Small intestine (tissue), 7 donors: ENCODE measurements at regions not wholly inside any gene's neighbourhood (a gene's known extent, or its start where the extent isn't known, plus 50 kb on each side); places are given as distances from the start of the nearest gene placed in this dataset.
A peak's percentile ranks its signal among the peaks of the same experiment; 100 is the strongest.

Experiments
- DNase-seq, 2 donors: peaks; one replicate each; pipeline versions ENCODE4 v3.0.0 to v3.0.0-alpha.2; 2013
- FAIRE-seq: peaks from 2 replicates; lab custom pipeline; 2012; peaks lifted over from hg19 to GRCh38; lab: Jason Lieb, UNC
- H3K27ac ChIP-seq, 3 donors: one replicate each; pipeline ENCODE4 v1.5.1; 2013; ENCODE audit warnings: low read length in 2 of 3, mild to moderate bottlenecking in 2 of 3, control low read depth in 1 of 3, inconsistent platforms in 1 of 3, low read depth in 1 of 3, moderate library complexity in 1 of 3
- H3K27me3 ChIP-seq, 3 donors: one replicate each; pipeline ENCODE4 v1.6.1; 2013; ENCODE audit warnings: low read length in 3 of 3, inconsistent platforms in 1 of 3; ENCODE audit not compliant: control insufficient read depth in 3 of 3, insufficient read depth in 3 of 3
- H3K36me3 ChIP-seq, 3 donors: one replicate each; pipeline ENCODE4 v1.6.1; 2013; ENCODE audit warnings: low read length in 3 of 3, inconsistent platforms in 1 of 3, low read depth in 1 of 3, mild to moderate bottlenecking in 1 of 3, moderate library complexity in 1 of 3; ENCODE audit not compliant: control insufficient read depth in 3 of 3, insufficient read depth in 2 of 3
- H3K4me1 ChIP-seq, 3 donors: one replicate each; pipeline ENCODE4 v1.6.1; 2013; ENCODE audit warnings: low read length in 2 of 3, inconsistent platforms in 1 of 3, low read depth in 1 of 3, mild to moderate bottlenecking in 1 of 3, moderate library complexity in 1 of 3; ENCODE audit not compliant: control insufficient read depth in 3 of 3, insufficient read depth in 2 of 3
- H3K4me3 ChIP-seq, 3 donors: one replicate each; pipeline ENCODE4 v1.5.1; 2013; ENCODE audit warnings: low read length in 3 of 3, control low read depth in 1 of 3, inconsistent platforms in 1 of 3, low read depth in 1 of 3, mild to moderate bottlenecking in 1 of 3, moderate library complexity in 1 of 3
- H3K9me3 ChIP-seq, 2 donors: one replicate each; pipeline ENCODE4 v1.6.1; 2013; ENCODE audit warnings: low read depth in 1 of 2, low read length in 1 of 2; ENCODE audit not compliant: control insufficient read depth in 2 of 2, insufficient read depth in 1 of 2
- WGBS, 3 donors: extraction: QIAGEN DNeasy Blood & Tissue Kit; methylation state at CpG; one replicate each; pipeline ENCODE4 v1.1.7; 2013; 5-methylcytosine and 5-hydroxymethylcytosine counted together
- donor health status: healthy with polysubstance abuse.
- donor health status: control.
- donor health status: control.
- donor health status: Bipolar disorder and iron deficiency.
- donor health status: healthy.

DNA sequence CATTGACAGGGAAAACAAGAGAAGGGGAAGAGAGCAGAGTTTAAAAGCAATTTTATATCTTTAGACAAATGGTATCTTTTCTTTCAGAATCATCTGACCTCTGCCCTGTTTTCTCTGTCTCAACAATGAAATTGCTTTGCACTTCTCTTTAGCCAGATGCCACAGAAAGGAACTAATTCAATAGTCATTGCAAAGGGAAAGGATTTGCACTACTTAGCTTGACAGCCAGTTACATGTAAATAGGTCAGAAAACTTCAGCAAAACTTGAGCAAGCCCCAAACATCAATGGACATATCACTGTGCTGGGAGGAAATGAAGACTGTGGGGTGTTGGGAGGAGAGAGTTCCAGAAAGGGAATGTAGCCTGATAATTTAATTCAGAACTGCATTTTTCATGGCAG lies 181.3 kb upstream of the FAM83B start:
- no peak for FAIRE-seq
- DNase-seq, result peak in 1 of 2 donors; percentile 1
- peaks cover 0 to 3% (median 0%) of the 10 kb centered on the region in 3 donors for H3K4me1 ChIP-seq

DNA sequence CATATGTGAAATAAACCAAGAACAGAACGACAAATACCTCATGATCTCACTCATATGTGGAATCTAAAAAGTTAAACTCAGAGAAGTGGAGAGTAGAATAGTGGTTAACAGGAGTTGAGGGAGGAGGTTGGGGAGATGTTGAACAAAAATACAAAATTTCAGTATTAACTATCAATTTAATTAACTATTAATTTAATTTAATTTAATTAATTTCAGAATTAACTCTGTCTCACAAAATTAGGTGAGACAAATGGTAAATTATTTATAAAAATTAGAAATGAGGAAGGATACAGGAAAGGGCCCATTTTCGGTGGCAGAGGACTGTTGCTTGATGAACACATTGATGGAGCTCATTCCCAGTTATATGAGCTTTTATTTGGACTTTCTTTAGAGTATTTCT lies 166.0 kb upstream of the FAM83B start:
- Histone ChIP-seq H3K27me3 (no peaks in the 10 kb centered on the region), H3K9me3 (no peaks in the 10 kb centered on the region), H3K27ac (no peak overlapping the region), H3K36me3 (no peaks in the 10 kb centered on the region), H3K4me3 (no peak overlapping the region), H3K4me1 (no peaks in the 10 kb centered on the region)
- FAIRE-seq (no peak), DNase-seq (no peak)
- WGBS, 3 donors, result 78 to 94% (median 83%) methylated on average over 2 of the region's 2 CpGs

More for the DNA sequence above, 181.3 kb upstream of the FAM83B start:
- H3K27me3 ChIP-seq, result no peaks in the 10 kb centered on the region
- H3K4me3 ChIP-seq, result no peak overlapping the region
- H3K9me3 ChIP-seq, result peaks cover 0 to 9% of the 10 kb centered on the region in 2 donors
- no peaks in the 10 kb centered on the region for H3K36me3 ChIP-seq
- no peak overlapping the region for H3K27ac ChIP-seq

DNA sequence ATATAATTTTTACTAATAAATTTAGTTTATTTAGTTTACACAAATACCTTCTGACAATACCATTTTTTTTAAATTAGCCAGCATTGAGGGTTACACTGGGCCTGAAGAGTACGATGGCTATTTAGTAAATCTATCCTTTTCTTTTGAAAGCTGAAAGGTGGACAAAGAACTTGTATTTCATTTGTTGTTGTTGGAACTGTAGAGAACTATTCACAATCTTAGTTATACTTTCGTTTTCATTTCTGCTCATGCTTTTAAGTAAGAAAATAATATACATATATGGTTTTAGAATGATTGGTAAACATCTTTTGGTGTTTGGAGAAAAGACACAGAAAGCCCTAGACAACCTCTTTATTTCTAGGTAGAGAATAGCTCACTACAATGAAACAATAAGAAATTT lies 165.3 kb upstream of the FAM83B start:
- Histone ChIP-seq H3K27me3 (no peaks in the 10 kb centered on the region), H3K36me3 (no peaks in the 10 kb centered on the region), H3K27ac (no peak overlapping the region), H3K4me1 (no peaks in the 10 kb centered on the region), H3K4me3 (no peak overlapping the region), H3K9me3 (no peaks in the 10 kb centered on the region)
- DNase-seq, result no peak
- FAIRE-seq, result no peak
- 70 to 79% (median 78%) methylated on average over 2 of the region's 2 CpGs for WGBS, 3 donors

DNA sequence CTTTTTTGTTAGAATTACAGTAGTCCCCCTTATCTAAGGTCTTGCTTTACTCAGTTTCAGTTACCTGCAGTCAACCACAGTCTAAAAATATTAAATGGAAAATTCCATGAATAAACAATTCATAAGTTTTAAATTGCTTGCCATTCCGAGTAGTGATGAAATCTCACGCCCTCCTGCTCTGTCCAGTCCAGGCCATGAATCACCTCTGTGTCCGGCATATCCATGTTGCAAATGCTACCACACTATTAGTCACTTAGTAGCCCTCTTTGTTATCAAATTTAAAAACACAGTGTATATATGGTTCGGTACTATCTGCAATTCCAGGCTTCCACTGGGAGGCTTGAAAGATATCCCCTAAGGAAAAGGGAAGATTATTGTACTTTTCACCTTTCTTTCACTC lies 164.6 kb upstream of the FAM83B start:
- no peaks in the 10 kb centered on the region for H3K9me3 ChIP-seq
- WGBS, 3 donors, result 87 to 92% (median 90%) methylated on average over 4 of the region's 4 CpGs
- no peak overlapping the region for H3K4me3 ChIP-seq
- H3K4me1 ChIP-seq, result no peaks in the 10 kb centered on the region
- no peak overlapping the region for H3K27ac ChIP-seq
- FAIRE-seq, result no peak
- no peaks in the 10 kb centered on the region for H3K27me3 ChIP-seq
- no peak for DNase-seq
- no peaks in the 10 kb centered on the region for H3K36me3 ChIP-seq

DNA sequence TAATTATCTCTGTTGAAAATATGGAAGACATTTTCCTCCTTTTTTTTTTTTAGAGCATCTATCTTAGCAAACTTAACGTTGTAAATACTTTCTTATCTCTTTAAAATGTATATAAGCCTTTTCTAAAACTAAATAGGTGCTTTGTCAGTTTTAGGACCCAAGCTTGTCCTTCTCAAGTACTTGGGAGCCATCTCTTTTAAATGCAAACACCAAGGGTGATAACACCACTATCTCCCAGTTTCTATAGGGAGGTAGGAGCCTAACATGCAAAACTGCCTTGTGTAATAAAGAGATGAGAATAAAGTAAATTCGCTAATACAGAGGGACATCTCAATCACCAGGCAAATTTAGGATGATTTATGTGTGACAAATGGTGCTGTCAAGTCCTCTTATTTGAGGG lies 157.0 kb upstream of the FAM83B start:
- H3K4me3 ChIP-seq, result no peak overlapping the region
- DNase-seq (no peak), FAIRE-seq (no peak)
- H3K27ac ChIP-seq, result no peak overlapping the region
- H3K9me3 ChIP-seq, result no peaks in the 10 kb centered on the region
- no peaks in the 10 kb centered on the region for H3K36me3 ChIP-seq
- H3K4me1 ChIP-seq, result no peaks in the 10 kb centered on the region
- no peaks in the 10 kb centered on the region for H3K27me3 ChIP-seq
- 55 to 61% (median 59%) methylated on average over 2 of the region's 2 CpGs for WGBS, 3 donors

DNA sequence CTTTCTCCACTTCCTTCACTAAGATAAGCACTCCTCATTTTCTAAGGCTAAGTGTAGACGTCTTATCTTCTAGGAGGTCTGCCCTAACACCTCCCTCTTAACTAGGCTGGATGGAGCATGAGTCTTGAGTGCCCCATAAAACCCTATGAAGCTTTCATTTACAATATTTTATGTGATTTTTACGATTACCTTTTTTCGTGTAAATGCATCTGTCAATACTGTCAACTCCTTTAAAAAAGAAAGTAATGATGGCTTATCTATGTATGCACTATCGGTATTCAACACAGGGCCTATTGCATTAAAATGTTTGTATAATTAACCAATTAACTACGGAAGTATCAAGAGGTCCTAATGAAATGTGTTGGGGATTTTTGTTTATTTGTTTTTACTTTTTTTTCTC lies 156.0 kb upstream of the FAM83B start:
- 37 to 53% (median 47%) methylated on average over 5 of the region's 5 CpGs for WGBS, 3 donors
- H3K4me1 ChIP-seq, result no peaks in the 10 kb centered on the region
- DNase-seq (no peak), FAIRE-seq (no peak)
- no peak overlapping the region for H3K4me3 ChIP-seq
- no peaks in the 10 kb centered on the region for H3K9me3 ChIP-seq
- no peaks in the 10 kb centered on the region for H3K36me3 ChIP-seq
- no peak overlapping the region for H3K27ac ChIP-seq
- no peaks in the 10 kb centered on the region for H3K27me3 ChIP-seq

DNA sequence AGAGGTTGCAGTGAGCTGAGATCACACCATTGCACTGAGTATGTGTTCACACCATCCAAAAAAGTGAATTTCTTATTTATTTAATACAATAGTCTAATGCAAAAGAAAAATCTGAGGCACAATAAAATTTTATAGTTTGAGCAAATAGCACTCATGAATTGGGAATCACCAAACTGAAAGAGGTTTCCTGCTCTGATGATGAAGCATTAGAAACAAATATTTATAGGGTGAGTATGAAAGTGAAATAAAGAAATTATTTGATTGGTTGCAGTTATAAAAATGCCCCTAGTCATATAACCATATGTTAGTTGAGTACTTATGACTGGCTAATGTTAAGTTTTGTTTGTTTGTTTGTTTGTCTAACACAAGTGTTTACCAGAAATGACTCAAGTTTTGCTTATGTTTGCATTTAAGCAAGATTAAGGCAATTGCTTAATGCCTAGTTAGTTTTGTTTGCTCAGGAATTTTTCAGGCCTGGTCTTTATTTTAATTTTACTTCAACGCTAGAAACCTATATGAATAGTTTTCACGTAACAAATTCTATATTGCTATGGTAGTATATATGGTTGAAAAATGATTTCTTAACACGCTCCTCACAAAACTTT lies 151.5 kb upstream of the FAM83B start:
- FAIRE-seq (no peak), DNase-seq (no peak)
- WGBS, 3 donors, result 94% methylated on average over 3 of the region's 3 CpGs

DNA sequence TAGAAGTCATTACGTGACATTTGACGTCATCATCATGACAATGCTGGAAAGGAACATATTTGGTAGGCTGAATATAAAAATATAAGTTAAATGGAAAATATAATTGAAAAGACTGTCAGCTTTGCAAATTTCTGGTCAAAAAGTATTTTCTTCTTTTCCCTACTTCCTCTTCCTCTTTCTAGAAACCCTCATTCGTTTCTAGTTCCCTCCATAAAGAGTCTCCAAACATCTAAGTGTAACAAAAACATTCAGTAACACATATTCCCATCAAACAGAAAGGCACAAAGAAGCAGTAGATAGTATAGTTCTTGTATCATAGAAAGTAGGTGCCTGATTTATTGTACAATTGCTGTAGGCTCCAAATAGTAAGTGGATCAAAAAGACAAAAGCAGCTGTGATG lies 150.8 kb upstream of the FAM83B start:
- Histone ChIP-seq H3K36me3 (no peaks in the 10 kb centered on the region), H3K4me3 (no peak overlapping the region), H3K4me1 (no peaks in the 10 kb centered on the region), H3K27me3 (no peaks in the 10 kb centered on the region), H3K9me3 (no peaks in the 10 kb centered on the region), H3K27ac (no peak overlapping the region)
- FAIRE-seq, result no peak
- 72 to 83% (median 76%) methylated on average over 3 of the region's 3 CpGs for WGBS, 3 donors
- DNase-seq, result no peak

More for the DNA sequence above, 151.5 kb upstream of the FAM83B start:
- Histone ChIP-seq H3K36me3 (no peaks in the 10 kb centered on the region), H3K9me3 (no peaks in the 10 kb centered on the region), H3K27me3 (no peaks in the 10 kb centered on the region), H3K4me1 (no peaks in the 10 kb centered on the region), H3K27ac (no peak overlapping the region), H3K4me3 (no peak overlapping the region)

DNA sequence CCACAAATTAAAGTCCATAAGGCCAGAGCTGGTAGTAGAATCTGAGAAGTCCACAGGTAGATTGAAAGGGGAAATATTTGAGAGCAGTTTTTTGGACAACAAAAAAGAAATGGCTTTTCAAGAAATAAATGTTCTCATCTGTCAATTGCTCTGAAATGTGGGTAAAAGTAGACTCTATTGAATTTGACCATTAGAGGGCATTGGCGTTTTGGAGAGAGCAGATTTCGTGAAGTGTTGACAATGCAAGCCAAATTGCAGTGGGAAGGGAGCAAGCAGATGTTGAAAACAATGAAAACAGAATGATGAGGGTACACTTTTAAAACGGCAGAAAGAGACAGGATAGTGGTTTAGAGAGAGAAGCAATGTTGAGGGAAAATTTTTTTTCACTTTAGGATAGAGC lies 149.1 kb upstream of the FAM83B start:
- Histone ChIP-seq H3K9me3 (no peaks in the 10 kb centered on the region), H3K4me3 (no peak overlapping the region), H3K36me3 (no peaks in the 10 kb centered on the region), H3K4me1 (no peaks in the 10 kb centered on the region), H3K27me3 (no peaks in the 10 kb centered on the region), H3K27ac (no peak overlapping the region)
- DNase-seq (peak in 1 of 2 donors; percentile 21), FAIRE-seq (no peak)
- WGBS, 3 donors, result 12 to 22% (median 17%) methylated on average over 3 of the region's 3 CpGs
